HEK293 (cell line): ENCODE measurements at regions not wholly inside any gene's neighbourhood (a gene's known extent, or its start where the extent isn't known, plus 50 kb on each side); places are given as distances from the start of the nearest gene placed in this dataset.

Source experiments
- MYNN ChIP-seq: fragments of 450-650 bp; formaldehyde crosslinking; IDR thresholded peaks from 2 replicates; pipeline ENCODE4 v1.5.1; 2016; ENCODE audit warnings: missing biosample characterization, missing genetic modification characterization, borderline replicate concordance
- SALL2 ChIP-seq: fragments of 450-650 bp; formaldehyde crosslinking; IDR thresholded peaks from 2 replicates; pipeline ENCODE4 v1.5.0; 2017; ENCODE audit warnings: missing biosample characterization, mild to moderate bottlenecking, missing genetic modification characterization, borderline replicate concordance
- ZFP3 ChIP-seq: fragments of 450-650 bp; formaldehyde crosslinking; IDR thresholded peaks from 2 replicates; pipeline ENCODE4 v1.5.1; 2016; ENCODE audit warnings: low read depth, missing biosample characterization, missing genetic modification characterization
- ZNF133 ChIP-seq: fragments of 450-650 bp; formaldehyde crosslinking; IDR thresholded peaks from 2 replicates; pipeline ENCODE4 v1.5.1; 2016; ENCODE audit warnings: missing biosample characterization, missing genetic modification characterization
- ZNF221 ChIP-seq: fragments of 450-650 bp; formaldehyde crosslinking; IDR thresholded peaks from 2 replicates; pipeline ENCODE4 v1.5.1; 2017; ENCODE audit warnings: missing biosample characterization, missing genetic modification characterization, borderline replicate concordance
- ZNF274 ChIP-seq, 2 experiments: fragments of 200-500 bp in 1 of 2; fragments of 450-650 bp in 1 of 2; sonication (Bioruptor generic) in 1 of 2; formaldehyde crosslinking in 1 of 2; IDR thresholded peaks; 2 replicates each; pipeline versions ENCODE4 v1.5.1 to v1.6.1; 2014 to 2016; ENCODE audit warnings: borderline replicate concordance in 1 of 2, inconsistent platforms in 1 of 2, low read length in 1 of 2, missing biosample characterization in 1 of 2, missing genetic modification characterization in 1 of 2
- ZNF530 ChIP-seq: fragments of 450-650 bp; formaldehyde crosslinking; IDR thresholded peaks from 2 replicates; pipeline ENCODE4 v1.5.1; 2016; ENCODE audit warnings: low read depth, missing biosample characterization, missing genetic modification characterization
- ZNF596 ChIP-seq: fragments of 450-650 bp; IDR thresholded peaks from 2 replicates; pipeline ENCODE4 v1.5.0; 2018; ENCODE audit warnings: missing biosample characterization, mild to moderate bottlenecking, missing genetic modification characterization, moderate library complexity
- ZNF768 ChIP-seq: fragments of 450-650 bp; formaldehyde crosslinking; IDR thresholded peaks from 2 replicates; pipeline ENCODE4 v1.5.1; 2018; ENCODE audit warnings: missing biosample characterization, mild to moderate bottlenecking, missing genetic modification characterization
- TF ChIP-seq, protein P1 (sequence below): fragments of 450-650 bp; formaldehyde crosslinking; IDR thresholded peaks from 2 replicates; pipeline ENCODE4 v1.5.1; 2016; ENCODE audit warnings: missing biosample characterization, missing genetic modification characterization

- TF ChIP-seq ZNF768: no peak
- TF ChIP-seq ZFP3 (tag by site-specific recombination): no peak
- TF ChIP-seq, protein P1, sequence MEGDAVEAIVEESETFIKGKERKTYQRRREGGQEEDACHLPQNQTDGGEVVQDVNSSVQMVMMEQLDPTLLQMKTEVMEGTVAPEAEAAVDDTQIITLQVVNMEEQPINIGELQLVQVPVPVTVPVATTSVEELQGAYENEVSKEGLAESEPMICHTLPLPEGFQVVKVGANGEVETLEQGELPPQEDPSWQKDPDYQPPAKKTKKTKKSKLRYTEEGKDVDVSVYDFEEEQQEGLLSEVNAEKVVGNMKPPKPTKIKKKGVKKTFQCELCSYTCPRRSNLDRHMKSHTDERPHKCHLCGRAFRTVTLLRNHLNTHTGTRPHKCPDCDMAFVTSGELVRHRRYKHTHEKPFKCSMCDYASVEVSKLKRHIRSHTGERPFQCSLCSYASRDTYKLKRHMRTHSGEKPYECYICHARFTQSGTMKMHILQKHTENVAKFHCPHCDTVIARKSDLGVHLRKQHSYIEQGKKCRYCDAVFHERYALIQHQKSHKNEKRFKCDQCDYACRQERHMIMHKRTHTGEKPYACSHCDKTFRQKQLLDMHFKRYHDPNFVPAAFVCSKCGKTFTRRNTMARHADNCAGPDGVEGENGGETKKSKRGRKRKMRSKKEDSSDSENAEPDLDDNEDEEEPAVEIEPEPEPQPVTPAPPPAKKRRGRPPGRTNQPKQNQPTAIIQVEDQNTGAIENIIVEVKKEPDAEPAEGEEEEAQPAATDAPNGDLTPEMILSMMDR: no peak
- TF ChIP-seq ZNF274 (IDR thresholded peaks at IDR 0.05; ENCODE audit: low read length): no peak
- TF ChIP-seq ZNF274 (tag by site-specific recombination; IDR thresholded peaks at IDR 0.05; ENCODE audit: borderline replicate concordance): no peak
- no peak for TF ChIP-seq SALL2 (tag by site-specific recombination)
- no peak for TF ChIP-seq ZNF221 (tag by site-specific recombination)
- TF ChIP-seq ZNF133 (tag by site-specific recombination): no peak
- TF ChIP-seq MYNN (tag by site-specific recombination): no peak
- no peak for TF ChIP-seq ZNF530 (tag by site-specific recombination)
- no peak for TF ChIP-seq ZNF596 (tag by site-specific recombination)
Measured at GRCh38 chr16:86078121-86078600, 179.2 kb downstream of the IRF8 start.
